ENCODE measurements at regions not wholly inside any gene's neighbourhood (a gene's known extent, or its start where the extent isn't known, plus 50 kb on each side); places are given as distances from the start of the nearest gene placed in this dataset.
A peak's percentile ranks its signal among the peaks of the same experiment; 100 is the strongest.
"Not testable (repeated sequence)": the region's sequence is repeated elsewhere in the genome, so short reads cannot be mapped to it uniquely, and the experiment has no call there.

DNA sequence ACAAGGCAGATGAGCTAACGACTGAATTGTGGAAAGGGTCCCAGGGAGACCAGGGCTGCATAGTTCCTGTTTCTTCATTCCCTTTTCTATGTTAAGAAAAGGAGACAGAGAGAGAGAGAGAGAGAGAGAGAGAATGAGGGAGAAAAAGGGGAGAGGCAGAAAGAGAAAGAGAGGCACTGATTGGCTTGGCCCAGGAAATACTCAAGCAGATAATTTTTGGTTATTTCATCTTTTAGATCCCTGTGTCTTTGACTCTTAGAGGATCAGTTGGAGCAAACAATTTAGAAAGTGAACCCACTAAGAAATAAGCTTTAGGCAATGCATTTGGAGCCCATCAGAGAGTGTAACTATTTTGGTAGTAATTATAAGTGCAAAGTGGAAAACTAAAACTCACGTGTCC is 103.4 kb downstream of the CEP44 start:
- H3K9ac ChIP-seq (ENCODE audit: control insufficient read depth, extremely low read depth, insufficient read depth, low read length): no peak overlapping the region
- no peaks in the 10 kb centered on the region for H3K79me2 ChIP-seq (ENCODE audit: control insufficient read depth, insufficient read depth, low read length)
- H3K27me3 ChIP-seq (ENCODE audit: control insufficient read depth, extremely low read depth, insufficient read depth, low read length): no peaks in the 10 kb centered on the region
- no peaks in the 10 kb centered on the region for H3K9me3 ChIP-seq (ENCODE audit: control insufficient read depth, low read depth, low read length)
- no peak overlapping the region for H3K4me3 ChIP-seq (ENCODE audit: control insufficient read depth in 2 of 3, extremely low read depth in 1 of 3, insufficient read depth in 2 of 3, low read depth in 1 of 3, low read length in 3 of 3)
- dilution Hi-C loops (cut with MboI; ENCODE audit: extremely low pct_ligation_motif_present, low sequenced_read_pairs): no loop called here
- H3K36me3 ChIP-seq (ENCODE audit: control insufficient read depth in 2 of 2, extremely low read depth in 1 of 2, insufficient read depth in 2 of 2, low read length in 2 of 2): no peaks in the 10 kb centered on the region
- H3K27ac ChIP-seq (ENCODE audit: control insufficient read depth, insufficient read depth, low read length): no peak overlapping the region
- H3K9me1 ChIP-seq (ENCODE audit: control insufficient read depth, extremely low read depth, insufficient read depth, low read length): no peaks in the 10 kb centered on the region
- DNase-seq (ENCODE audit: low read depth, low spot score) (no peak), FAIRE-seq (no peak)
- H2AFZ ChIP-seq (ENCODE audit: control insufficient read depth, low read length): peak overlapping the region; percentile 75
- H4K20me1 ChIP-seq (ENCODE audit: control insufficient read depth, extremely low read depth, insufficient read depth, low read length): no peaks in the 10 kb centered on the region
- H3K4me2 ChIP-seq (ENCODE audit: control insufficient read depth, extremely low read depth, insufficient read depth, low read depth, low read length): peak overlapping the region; percentile 17
- TF ChIP-seq, protein P1, sequence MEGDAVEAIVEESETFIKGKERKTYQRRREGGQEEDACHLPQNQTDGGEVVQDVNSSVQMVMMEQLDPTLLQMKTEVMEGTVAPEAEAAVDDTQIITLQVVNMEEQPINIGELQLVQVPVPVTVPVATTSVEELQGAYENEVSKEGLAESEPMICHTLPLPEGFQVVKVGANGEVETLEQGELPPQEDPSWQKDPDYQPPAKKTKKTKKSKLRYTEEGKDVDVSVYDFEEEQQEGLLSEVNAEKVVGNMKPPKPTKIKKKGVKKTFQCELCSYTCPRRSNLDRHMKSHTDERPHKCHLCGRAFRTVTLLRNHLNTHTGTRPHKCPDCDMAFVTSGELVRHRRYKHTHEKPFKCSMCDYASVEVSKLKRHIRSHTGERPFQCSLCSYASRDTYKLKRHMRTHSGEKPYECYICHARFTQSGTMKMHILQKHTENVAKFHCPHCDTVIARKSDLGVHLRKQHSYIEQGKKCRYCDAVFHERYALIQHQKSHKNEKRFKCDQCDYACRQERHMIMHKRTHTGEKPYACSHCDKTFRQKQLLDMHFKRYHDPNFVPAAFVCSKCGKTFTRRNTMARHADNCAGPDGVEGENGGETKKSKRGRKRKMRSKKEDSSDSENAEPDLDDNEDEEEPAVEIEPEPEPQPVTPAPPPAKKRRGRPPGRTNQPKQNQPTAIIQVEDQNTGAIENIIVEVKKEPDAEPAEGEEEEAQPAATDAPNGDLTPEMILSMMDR (optimal IDR thresholded peaks at IDR 0.05 in 1 of 3, IDR thresholded peaks at IDR 0.05 in 1 of 3, conservative IDR thresholded peaks at IDR 0.05 in 1 of 3; ENCODE audit: extremely low read depth in 1 of 3, insufficient read depth in 2 of 3, low read length in 3 of 3): no peak
- no peak for TF ChIP-seq EZH2 (IDR thresholded peaks at IDR 0.05; ENCODE audit: low read length)
- H3K4me1 ChIP-seq (ENCODE audit: control insufficient read depth, extremely low read depth, insufficient read depth, low read length): peaks cover 5% of the 10 kb centered on the region

DNA sequence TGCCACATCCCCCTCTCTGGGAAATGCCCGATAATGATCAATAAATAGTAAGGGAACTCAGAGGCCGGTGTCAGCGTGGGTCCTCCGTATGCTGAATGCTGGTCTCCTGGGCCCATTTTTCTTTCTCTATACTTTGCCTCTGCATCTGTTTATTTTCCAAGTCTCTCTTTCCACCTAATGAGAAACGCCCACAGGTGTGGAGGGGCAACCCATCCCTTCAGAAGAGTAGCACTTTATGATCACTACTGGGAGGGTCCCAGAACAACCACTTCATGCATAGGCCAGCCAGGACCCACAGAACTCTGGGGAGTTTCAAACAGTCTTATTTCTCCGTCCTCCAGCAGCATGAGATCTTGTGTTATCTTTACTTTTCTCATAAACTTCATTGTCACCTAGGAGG is 100.1 kb downstream of the CEP44 start:
- no peak overlapping the region for H2AFZ ChIP-seq (ENCODE audit: control insufficient read depth, low read length)
- H4K20me1 ChIP-seq (ENCODE audit: control insufficient read depth, extremely low read depth, insufficient read depth, low read length): no peaks in the 10 kb centered on the region
- no peaks in the 10 kb centered on the region for H3K9me3 ChIP-seq (ENCODE audit: control insufficient read depth, low read depth, low read length)
- H3K79me2 ChIP-seq (ENCODE audit: control insufficient read depth, insufficient read depth, low read length): no peaks in the 10 kb centered on the region
- H3K27me3 ChIP-seq (ENCODE audit: control insufficient read depth, extremely low read depth, insufficient read depth, low read length): no peaks in the 10 kb centered on the region
- no peak overlapping the region for H3K4me2 ChIP-seq (ENCODE audit: control insufficient read depth, extremely low read depth, insufficient read depth, low read depth, low read length)
- DNase-seq (ENCODE audit: low read depth, low spot score): no peak
- FAIRE-seq: no peak
- H3K4me1 ChIP-seq (ENCODE audit: control insufficient read depth, extremely low read depth, insufficient read depth, low read length): peaks cover 6% of the 10 kb centered on the region
- H3K9ac ChIP-seq (ENCODE audit: control insufficient read depth, extremely low read depth, insufficient read depth, low read length): no peak overlapping the region
- H3K9me1 ChIP-seq (ENCODE audit: control insufficient read depth, extremely low read depth, insufficient read depth, low read length): no peaks in the 10 kb centered on the region
- dilution Hi-C loops (cut with MboI; ENCODE audit: extremely low pct_ligation_motif_present, low sequenced_read_pairs): no loop called here
- H3K36me3 ChIP-seq (ENCODE audit: control insufficient read depth in 2 of 2, extremely low read depth in 1 of 2, insufficient read depth in 2 of 2, low read length in 2 of 2): no peaks in the 10 kb centered on the region
- H3K27ac ChIP-seq (ENCODE audit: control insufficient read depth, insufficient read depth, low read length): no peak overlapping the region
- H3K4me3 ChIP-seq (ENCODE audit: control insufficient read depth in 2 of 3, extremely low read depth in 1 of 3, insufficient read depth in 2 of 3, low read depth in 1 of 3, low read length in 3 of 3): no peak overlapping the region
- TF ChIP-seq, protein P1 (optimal IDR thresholded peaks at IDR 0.05 in 1 of 3, IDR thresholded peaks at IDR 0.05 in 1 of 3, conservative IDR thresholded peaks at IDR 0.05 in 1 of 3; ENCODE audit: extremely low read depth in 1 of 3, insufficient read depth in 2 of 3, low read length in 3 of 3): no peak
- no peak for TF ChIP-seq EZH2 (IDR thresholded peaks at IDR 0.05; ENCODE audit: low read length)

DNA sequence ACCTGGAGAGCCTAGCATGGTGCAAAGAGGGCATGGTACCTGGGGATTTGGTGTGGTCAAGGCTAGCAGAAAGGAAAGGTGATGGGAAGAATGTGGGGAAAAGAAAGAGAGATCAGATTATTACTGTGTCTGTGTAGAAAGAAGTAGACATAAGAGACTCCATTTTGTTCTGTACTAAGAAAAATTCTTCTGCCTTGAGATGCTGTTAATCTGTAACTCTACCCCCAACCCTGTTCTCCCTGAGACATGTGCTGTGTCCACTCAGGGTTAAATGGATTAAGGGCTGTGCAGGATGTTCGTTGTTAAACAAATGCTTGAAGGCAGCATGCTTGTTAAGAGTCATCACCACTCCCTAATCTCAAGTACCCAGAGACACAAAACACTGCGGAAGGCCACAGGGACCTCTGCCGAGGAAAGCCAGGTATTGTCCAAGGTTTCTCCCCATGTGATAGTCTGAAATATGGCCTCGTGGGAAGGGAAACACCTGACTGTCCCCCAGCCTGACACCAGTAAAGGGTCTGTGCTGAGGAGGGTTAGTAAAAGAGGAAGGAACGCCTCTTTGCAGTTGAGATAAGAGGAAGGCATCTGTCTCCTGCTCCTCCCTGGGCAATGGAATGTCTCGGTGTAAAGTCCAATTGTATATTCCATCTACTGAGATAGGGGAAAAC is 99.4 kb downstream of the CEP44 start:
- FAIRE-seq; H4K20me1 ChIP-seq (ENCODE audit: control insufficient read depth, extremely low read depth, insufficient read depth, low read length); DNase-seq (ENCODE audit: low read depth, low spot score); H3K36me3 ChIP-seq (ENCODE audit: control insufficient read depth in 2 of 2, extremely low read depth in 1 of 2, insufficient read depth in 2 of 2, low read length in 2 of 2); H3K4me3 ChIP-seq (ENCODE audit: control insufficient read depth in 2 of 3, extremely low read depth in 1 of 3, insufficient read depth in 2 of 3, low read depth in 1 of 3, low read length in 3 of 3); H3K4me2 ChIP-seq (ENCODE audit: control insufficient read depth, extremely low read depth, insufficient read depth, low read depth, low read length); dilution Hi-C loops (cut with MboI; ENCODE audit: extremely low pct_ligation_motif_present, low sequenced_read_pairs); H3K27me3 ChIP-seq (ENCODE audit: control insufficient read depth, extremely low read depth, insufficient read depth, low read length); H3K4me1 ChIP-seq (ENCODE audit: control insufficient read depth, extremely low read depth, insufficient read depth, low read length); H3K79me2 ChIP-seq (ENCODE audit: control insufficient read depth, insufficient read depth, low read length); H3K9me3 ChIP-seq (ENCODE audit: control insufficient read depth, low read depth, low read length); H3K9me1 ChIP-seq (ENCODE audit: control insufficient read depth, extremely low read depth, insufficient read depth, low read length); H2AFZ ChIP-seq (ENCODE audit: control insufficient read depth, low read length); H3K27ac ChIP-seq (ENCODE audit: control insufficient read depth, insufficient read depth, low read length); H3K9ac ChIP-seq (ENCODE audit: control insufficient read depth, extremely low read depth, insufficient read depth, low read length): not testable (repeated sequence)
